ENCODE measurements at regions not wholly inside any gene's neighbourhood (a gene's known extent, or its start where the extent isn't known, plus 50 kb on each side); places are given as distances from the start of the nearest gene placed in this dataset.

DNA sequence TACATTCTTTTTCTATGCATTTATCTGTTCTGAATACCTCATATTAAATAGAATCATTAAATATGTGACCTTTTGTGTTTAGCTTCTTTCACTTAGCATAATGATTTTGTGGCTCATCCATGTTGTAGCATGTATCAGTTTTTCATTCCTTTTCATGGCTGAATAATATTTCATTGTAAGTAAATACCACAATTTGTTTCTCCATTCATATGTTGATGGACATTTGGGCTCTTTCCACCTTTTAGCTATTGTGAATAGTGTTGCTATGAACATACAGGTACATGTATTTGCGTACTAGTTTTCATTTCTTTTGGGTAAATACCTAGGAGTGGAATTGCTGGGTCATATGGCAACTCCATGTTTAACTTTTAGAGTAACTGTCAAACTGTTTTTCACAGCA is 85.1 kb downstream of the GNL3L start:
- TF ChIP-seq, protein P1, sequence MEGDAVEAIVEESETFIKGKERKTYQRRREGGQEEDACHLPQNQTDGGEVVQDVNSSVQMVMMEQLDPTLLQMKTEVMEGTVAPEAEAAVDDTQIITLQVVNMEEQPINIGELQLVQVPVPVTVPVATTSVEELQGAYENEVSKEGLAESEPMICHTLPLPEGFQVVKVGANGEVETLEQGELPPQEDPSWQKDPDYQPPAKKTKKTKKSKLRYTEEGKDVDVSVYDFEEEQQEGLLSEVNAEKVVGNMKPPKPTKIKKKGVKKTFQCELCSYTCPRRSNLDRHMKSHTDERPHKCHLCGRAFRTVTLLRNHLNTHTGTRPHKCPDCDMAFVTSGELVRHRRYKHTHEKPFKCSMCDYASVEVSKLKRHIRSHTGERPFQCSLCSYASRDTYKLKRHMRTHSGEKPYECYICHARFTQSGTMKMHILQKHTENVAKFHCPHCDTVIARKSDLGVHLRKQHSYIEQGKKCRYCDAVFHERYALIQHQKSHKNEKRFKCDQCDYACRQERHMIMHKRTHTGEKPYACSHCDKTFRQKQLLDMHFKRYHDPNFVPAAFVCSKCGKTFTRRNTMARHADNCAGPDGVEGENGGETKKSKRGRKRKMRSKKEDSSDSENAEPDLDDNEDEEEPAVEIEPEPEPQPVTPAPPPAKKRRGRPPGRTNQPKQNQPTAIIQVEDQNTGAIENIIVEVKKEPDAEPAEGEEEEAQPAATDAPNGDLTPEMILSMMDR (IDR thresholded peaks at IDR 0.05; ENCODE audit: insufficient read depth, low read length, poor library complexity, severe bottlenecking): no peak
- TF ChIP-seq EZH2phosphoT487 (conservative IDR thresholded peaks at IDR 0.05; ENCODE audit: low read length): no peak

All from SU-DHL-6 (cell line).